Mesothelial cell of epicardium (in vitro differentiated cells): ENCODE measurements at regions not wholly inside any gene's neighbourhood (a gene's known extent, or its start where the extent isn't known, plus 50 kb on each side); places are given as distances from the start of the nearest gene placed in this dataset.

Experiments used
- DNase-seq, 2 experiments: peaks; one replicate each; pipeline ENCODE4 v3.0.0; 2021; ENCODE audit warnings: low spot score in 2 of 2; ENCODE audit not compliant: unreplicated experiment in 2 of 2
- H3K27ac Mint-ChIP-seq: 2 replicates; pipeline ENCODE4 v1.8.0; 2021; ENCODE audit warnings: mixed read lengths
- H3K27me3 Mint-ChIP-seq: 2 replicates; pipeline ENCODE4 v1.8.0; 2021; ENCODE audit warnings: low read depth, mixed read lengths
- H3K36me3 Mint-ChIP-seq: 2 replicates; pipeline ENCODE4 v1.8.0; 2021; ENCODE audit warnings: mixed read lengths
- H3K4me1 Mint-ChIP-seq: 2 replicates; pipeline ENCODE4 v1.8.0; 2021; ENCODE audit warnings: mixed read lengths
- H3K4me3 Mint-ChIP-seq: 2 replicates; pipeline ENCODE4 v1.8.0; 2021; ENCODE audit warnings: mild to moderate bottlenecking, moderate library complexity, mixed read lengths
- H3K9me3 Mint-ChIP-seq: 2 replicates; pipeline ENCODE4 v1.8.0; 2021; ENCODE audit warnings: mixed read lengths
- TF ChIP-seq, protein P1 (sequence below): fragments of 200-600 bp; sonication (generic); IDR thresholded peaks from one replicate; pipeline ENCODE4 v1.5.0; 2021; ENCODE audit warnings: antibody characterized with exemption; ENCODE audit not compliant: unreplicated experiment

DNA sequence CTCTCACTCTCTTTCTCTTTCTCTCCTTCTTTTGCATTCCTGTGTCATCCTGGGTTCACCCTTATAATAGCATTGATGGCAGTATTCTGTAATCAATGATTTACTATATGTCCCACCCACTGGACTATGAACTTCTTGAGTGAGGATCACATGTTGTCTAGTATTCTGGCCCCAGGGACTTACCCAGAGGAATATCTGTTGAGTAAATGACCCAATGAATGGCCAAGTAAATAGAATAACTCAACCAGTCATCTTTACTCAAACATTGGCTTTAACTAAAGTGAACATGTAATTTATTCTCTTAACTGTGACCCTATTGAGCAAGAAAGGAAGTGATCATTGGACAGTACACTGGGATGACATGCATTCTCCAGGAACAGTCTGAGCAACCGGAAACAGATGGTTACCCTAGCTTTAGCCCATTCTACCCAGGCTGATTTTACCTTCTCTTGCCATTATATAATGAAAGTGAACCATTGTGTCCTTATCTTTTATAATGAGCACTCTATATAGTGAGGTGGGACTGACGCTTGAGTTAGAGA lies 94.5 kb upstream of the SOX14 start:
- peaks cover 34% of the 10 kb centered on the region for H3K9me3 Mint-ChIP-seq
- H3K36me3 Mint-ChIP-seq: no peaks in the 10 kb centered on the region
- H3K4me3 Mint-ChIP-seq: no peak overlapping the region
- H3K4me1 Mint-ChIP-seq: no peaks in the 10 kb centered on the region
- TF ChIP-seq, protein P1, sequence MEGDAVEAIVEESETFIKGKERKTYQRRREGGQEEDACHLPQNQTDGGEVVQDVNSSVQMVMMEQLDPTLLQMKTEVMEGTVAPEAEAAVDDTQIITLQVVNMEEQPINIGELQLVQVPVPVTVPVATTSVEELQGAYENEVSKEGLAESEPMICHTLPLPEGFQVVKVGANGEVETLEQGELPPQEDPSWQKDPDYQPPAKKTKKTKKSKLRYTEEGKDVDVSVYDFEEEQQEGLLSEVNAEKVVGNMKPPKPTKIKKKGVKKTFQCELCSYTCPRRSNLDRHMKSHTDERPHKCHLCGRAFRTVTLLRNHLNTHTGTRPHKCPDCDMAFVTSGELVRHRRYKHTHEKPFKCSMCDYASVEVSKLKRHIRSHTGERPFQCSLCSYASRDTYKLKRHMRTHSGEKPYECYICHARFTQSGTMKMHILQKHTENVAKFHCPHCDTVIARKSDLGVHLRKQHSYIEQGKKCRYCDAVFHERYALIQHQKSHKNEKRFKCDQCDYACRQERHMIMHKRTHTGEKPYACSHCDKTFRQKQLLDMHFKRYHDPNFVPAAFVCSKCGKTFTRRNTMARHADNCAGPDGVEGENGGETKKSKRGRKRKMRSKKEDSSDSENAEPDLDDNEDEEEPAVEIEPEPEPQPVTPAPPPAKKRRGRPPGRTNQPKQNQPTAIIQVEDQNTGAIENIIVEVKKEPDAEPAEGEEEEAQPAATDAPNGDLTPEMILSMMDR: no peak
- no peaks in the 10 kb centered on the region for H3K27me3 Mint-ChIP-seq
- H3K27ac Mint-ChIP-seq: no peak overlapping the region
- no peak for DNase-seq

DNA sequence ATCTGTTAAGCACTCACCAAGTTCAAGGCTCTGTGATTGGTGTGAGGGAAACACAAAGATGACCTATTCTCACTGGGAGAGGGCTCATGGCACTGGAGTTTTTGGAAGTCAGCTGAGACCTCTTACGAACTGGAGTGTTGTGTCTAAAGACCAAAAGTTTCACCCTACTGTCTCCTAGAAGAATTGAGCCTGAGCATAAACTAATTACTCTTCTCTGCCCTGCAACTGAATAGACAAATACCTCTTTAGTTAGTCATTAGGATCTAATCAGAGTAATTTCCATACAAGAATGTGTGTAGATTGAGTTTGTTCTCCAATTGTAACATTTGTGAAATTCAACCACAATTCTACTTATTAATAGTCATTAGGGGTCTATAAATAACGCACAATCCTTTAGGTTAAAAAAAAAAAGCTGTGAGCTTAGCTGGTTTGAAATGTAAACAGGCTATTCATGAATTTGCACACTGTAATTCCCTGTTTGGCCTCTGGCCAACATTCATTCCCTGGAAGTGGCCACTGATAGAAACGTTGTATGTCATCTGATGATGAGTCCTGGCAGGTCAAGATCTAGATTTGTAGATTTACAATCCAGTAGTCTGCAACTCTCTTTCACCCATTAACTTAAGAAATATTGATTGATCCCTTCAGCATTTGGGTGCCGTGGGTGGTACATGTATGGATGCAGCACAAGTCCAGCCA lies 76.8 kb upstream of the SOX14 start:
- no peaks in the 10 kb centered on the region for H3K27me3 Mint-ChIP-seq
- no peaks in the 10 kb centered on the region for H3K9me3 Mint-ChIP-seq
- H3K36me3 Mint-ChIP-seq: no peaks in the 10 kb centered on the region
- DNase-seq: no peak
- no peak overlapping the region for H3K27ac Mint-ChIP-seq
- TF ChIP-seq, protein P1: no peak
- no peaks in the 10 kb centered on the region for H3K4me1 Mint-ChIP-seq
- no peak overlapping the region for H3K4me3 Mint-ChIP-seq

DNA sequence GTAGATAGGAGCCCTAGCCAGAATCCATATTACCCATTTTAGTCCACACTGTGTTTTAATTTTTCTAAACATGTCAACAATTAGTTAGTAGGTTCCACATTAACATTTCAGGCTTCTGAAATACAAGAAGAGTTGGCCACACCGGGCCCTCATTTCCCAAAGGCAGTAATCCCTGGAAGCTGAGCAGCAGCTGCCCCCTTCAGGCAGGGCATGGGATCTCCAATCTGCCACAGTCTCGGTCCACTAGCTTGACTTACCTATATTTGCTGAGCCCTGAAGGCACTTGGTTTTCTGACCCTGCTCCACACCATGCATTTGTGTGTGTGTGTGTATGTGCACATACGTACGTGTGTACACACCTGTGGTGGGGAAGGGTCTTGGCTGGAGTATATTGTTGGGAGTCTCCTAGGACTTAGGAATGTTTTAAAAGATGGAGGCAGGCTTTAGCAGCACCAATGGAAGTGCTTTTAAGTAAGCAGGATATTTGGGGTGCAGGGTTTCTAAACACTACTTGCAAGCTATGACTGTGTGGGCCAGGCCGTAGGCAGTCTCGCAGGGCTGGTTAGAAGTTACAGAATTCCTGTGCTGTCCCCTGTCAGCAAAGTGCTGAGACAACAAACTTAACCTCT lies 71.2 kb upstream of the SOX14 start:
- no peak for DNase-seq
- Mint-ChIP-seq H3K4me3 (no peak overlapping the region), H3K36me3 (no peaks in the 10 kb centered on the region), H3K27ac (no peak overlapping the region), H3K27me3 (peaks cover 23% of the 10 kb centered on the region), H3K4me1 (no peaks in the 10 kb centered on the region), H3K9me3 (no peaks in the 10 kb centered on the region)
- TF ChIP-seq, protein P1: peak; percentile 25

DNA sequence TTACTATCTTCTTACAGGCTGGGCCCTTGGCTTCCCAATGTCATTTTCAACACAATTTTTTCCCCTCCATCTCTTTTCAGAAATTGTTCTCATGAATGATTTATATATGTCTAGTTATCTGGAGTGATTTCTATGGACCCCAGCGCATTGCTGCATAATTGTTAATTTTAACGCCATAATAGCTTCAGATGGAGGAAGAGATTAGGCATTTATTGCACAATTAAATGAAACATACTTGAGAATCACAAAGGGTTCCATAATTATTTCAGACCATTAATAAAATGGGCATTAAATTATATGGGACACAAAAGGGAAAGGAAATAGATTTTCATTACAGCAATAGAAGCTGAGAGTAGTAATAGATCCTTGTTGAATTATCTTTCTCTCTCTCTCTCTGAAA lies 70.3 kb upstream of the SOX14 start:
- Mint-ChIP-seq H3K4me3 (no peak overlapping the region), H3K27ac (no peak overlapping the region), H3K9me3 (no peaks in the 10 kb centered on the region), H3K27me3 (peaks cover 23% of the 10 kb centered on the region), H3K4me1 (no peaks in the 10 kb centered on the region), H3K36me3 (no peaks in the 10 kb centered on the region)
- TF ChIP-seq, protein P1: no peak
- DNase-seq: no peak

DNA sequence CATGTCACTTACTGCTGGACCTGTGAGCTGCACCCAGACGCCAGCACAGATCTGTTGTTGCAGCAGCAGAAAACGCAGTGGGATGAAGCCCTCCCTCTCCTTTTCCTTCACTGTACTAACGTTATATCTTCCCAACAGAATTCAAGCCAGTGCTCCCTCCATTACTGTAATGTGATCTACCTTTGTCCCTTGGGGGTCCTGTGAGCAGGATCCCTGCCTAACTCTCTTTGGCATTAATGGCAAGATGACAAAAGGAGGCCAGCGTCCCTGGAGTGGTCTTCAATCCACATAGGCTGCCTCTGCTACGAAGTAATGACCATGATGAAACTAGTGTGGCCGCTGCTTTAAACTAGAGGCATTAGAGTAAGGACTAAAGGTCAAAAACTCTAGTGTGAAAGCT lies 69.3 kb upstream of the SOX14 start:
- H3K27me3 Mint-ChIP-seq: peaks cover 23% of the 10 kb centered on the region
- no peak for DNase-seq
- no peaks in the 10 kb centered on the region for H3K9me3 Mint-ChIP-seq
- TF ChIP-seq, protein P1: no peak
- no peaks in the 10 kb centered on the region for H3K36me3 Mint-ChIP-seq
- H3K4me1 Mint-ChIP-seq: no peaks in the 10 kb centered on the region
- H3K4me3 Mint-ChIP-seq: no peak overlapping the region
- H3K27ac Mint-ChIP-seq: no peak overlapping the region
